ENCODE measurements at regions not wholly inside any gene's neighbourhood (a gene's known extent, or its start where the extent isn't known, plus 50 kb on each side); places are given as distances from the start of the nearest gene placed in this dataset.

DNA sequence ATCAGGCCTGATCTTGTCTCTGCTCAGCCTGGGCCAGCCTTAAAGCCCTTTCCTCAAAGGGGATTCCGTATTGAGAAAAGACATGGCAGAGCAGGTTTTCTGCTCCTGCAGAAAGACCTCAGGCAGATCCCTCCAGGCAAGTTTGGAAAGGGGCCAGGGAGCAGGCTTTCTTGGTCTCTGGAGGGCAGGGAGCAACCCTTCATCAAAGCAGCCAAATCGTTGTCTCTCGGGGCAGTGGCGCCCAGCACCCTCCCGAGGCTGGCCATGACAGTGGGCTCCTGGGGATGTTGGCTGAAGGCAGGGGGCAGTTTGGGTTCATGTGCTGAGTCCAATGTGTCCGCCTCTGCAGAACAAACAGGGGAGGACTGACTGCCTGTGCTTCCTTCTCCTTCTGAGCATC, 168.4 kb upstream of the WSCD1 start:
- no peak for FAIRE-seq

DNA sequence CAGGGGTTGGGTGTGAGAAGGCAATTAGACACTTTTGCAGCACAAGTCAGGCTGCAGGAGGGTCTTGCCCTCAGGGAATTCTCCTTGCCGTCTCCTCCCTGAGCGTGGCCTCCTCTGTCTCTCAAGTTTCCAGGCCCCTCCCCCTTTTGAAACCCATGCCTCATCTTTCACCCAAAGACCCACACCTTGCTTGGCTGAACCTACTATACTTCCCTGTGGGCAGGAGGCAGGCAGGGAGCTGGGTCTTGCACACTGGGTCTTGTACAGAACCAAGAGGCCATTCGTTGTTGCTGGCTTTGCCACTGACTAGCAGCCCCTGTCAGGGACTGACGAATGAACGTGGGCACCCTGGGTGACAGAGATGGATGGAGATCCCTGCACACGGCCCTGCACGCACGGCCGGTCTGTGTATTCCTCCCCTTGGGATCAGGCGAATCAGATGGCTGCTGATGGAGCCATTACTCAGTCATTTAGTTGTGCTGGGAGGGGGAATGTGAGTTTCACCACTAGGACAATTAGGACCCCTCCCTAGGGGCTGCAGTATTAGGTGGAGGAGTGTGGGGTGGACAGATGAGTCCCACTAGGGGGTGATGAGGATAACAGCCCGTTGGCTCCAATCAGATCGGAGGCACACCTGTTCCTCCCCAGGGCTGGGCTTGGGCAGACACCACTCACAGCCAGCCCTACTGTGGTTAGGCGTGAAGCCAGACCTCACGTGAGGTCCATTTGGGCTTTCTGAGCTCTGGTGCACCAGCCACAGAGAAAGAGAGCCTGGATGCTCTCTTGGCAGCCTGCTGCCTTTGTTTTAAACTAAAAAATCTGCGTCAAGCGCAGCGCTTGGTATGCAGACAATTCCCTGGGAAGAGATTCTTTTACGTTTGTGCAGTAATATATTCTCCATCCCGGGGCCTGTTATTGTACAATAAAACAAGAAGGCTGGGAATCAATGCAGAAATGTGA, 167.7 kb upstream of the WSCD1 start:
- H3K27ac ChIP-seq (ENCODE audit: control insufficient read depth, insufficient read depth, low read length), result no peak overlapping the region
- TF ChIP-seq, protein P1, sequence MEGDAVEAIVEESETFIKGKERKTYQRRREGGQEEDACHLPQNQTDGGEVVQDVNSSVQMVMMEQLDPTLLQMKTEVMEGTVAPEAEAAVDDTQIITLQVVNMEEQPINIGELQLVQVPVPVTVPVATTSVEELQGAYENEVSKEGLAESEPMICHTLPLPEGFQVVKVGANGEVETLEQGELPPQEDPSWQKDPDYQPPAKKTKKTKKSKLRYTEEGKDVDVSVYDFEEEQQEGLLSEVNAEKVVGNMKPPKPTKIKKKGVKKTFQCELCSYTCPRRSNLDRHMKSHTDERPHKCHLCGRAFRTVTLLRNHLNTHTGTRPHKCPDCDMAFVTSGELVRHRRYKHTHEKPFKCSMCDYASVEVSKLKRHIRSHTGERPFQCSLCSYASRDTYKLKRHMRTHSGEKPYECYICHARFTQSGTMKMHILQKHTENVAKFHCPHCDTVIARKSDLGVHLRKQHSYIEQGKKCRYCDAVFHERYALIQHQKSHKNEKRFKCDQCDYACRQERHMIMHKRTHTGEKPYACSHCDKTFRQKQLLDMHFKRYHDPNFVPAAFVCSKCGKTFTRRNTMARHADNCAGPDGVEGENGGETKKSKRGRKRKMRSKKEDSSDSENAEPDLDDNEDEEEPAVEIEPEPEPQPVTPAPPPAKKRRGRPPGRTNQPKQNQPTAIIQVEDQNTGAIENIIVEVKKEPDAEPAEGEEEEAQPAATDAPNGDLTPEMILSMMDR (optimal IDR thresholded peaks at IDR 0.05 in 1 of 3, IDR thresholded peaks at IDR 0.05 in 1 of 3, conservative IDR thresholded peaks at IDR 0.05 in 1 of 3; ENCODE audit: extremely low read depth in 1 of 3, insufficient read depth in 2 of 3, low read length in 3 of 3), result no peak
- TF ChIP-seq EZH2 (IDR thresholded peaks at IDR 0.05; ENCODE audit: low read length), result no peak
- H3K9ac ChIP-seq (ENCODE audit: control insufficient read depth, extremely low read depth, insufficient read depth, low read length), result no peak overlapping the region
- no peaks in the 10 kb centered on the region for H3K36me3 ChIP-seq (ENCODE audit: control insufficient read depth in 2 of 2, extremely low read depth in 1 of 2, insufficient read depth in 2 of 2, low read length in 2 of 2)
- DNase-seq (ENCODE audit: low read depth, low spot score), result no peak
- FAIRE-seq, result no peak
- dilution Hi-C loops (cut with MboI; ENCODE audit: extremely low pct_ligation_motif_present, low sequenced_read_pairs), result no loop called here
- H3K27me3 ChIP-seq (ENCODE audit: control insufficient read depth, extremely low read depth, insufficient read depth, low read length), result peaks cover 7% of the 10 kb centered on the region
- H3K4me1 ChIP-seq (ENCODE audit: control insufficient read depth, extremely low read depth, insufficient read depth, low read length), result no peaks in the 10 kb centered on the region
- H3K79me2 ChIP-seq (ENCODE audit: control insufficient read depth, insufficient read depth, low read length), result no peaks in the 10 kb centered on the region
- no peaks in the 10 kb centered on the region for H3K9me3 ChIP-seq (ENCODE audit: control insufficient read depth, low read depth, low read length)
- H4K20me1 ChIP-seq (ENCODE audit: control insufficient read depth, extremely low read depth, insufficient read depth, low read length), result no peaks in the 10 kb centered on the region
- H3K9me1 ChIP-seq (ENCODE audit: control insufficient read depth, extremely low read depth, insufficient read depth, low read length), result no peaks in the 10 kb centered on the region
- no peak overlapping the region for H3K4me2 ChIP-seq (ENCODE audit: control insufficient read depth, extremely low read depth, insufficient read depth, low read depth, low read length)
- no peak overlapping the region for H2AFZ ChIP-seq (ENCODE audit: control insufficient read depth, low read length)
- no peak overlapping the region for H3K4me3 ChIP-seq (ENCODE audit: control insufficient read depth in 2 of 3, extremely low read depth in 1 of 3, insufficient read depth in 2 of 3, low read depth in 1 of 3, low read length in 3 of 3)

More for the DNA sequence above, 168.4 kb upstream of the WSCD1 start:
- Histone ChIP-seq H2AFZ (ENCODE audit: control insufficient read depth, low read length) (no peak overlapping the region), H3K9ac (ENCODE audit: control insufficient read depth, extremely low read depth, insufficient read depth, low read length) (no peak overlapping the region), H3K9me3 (ENCODE audit: control insufficient read depth, low read depth, low read length) (no peaks in the 10 kb centered on the region), H3K27me3 (ENCODE audit: control insufficient read depth, extremely low read depth, insufficient read depth, low read length) (peaks cover 11% of the 10 kb centered on the region), H3K79me2 (ENCODE audit: control insufficient read depth, insufficient read depth, low read length) (no peaks in the 10 kb centered on the region), H3K9me1 (ENCODE audit: control insufficient read depth, extremely low read depth, insufficient read depth, low read length) (no peaks in the 10 kb centered on the region), H3K4me2 (ENCODE audit: control insufficient read depth, extremely low read depth, insufficient read depth, low read depth, low read length) (no peak overlapping the region), H3K4me1 (ENCODE audit: control insufficient read depth, extremely low read depth, insufficient read depth, low read length) (no peaks in the 10 kb centered on the region), H3K27ac (ENCODE audit: control insufficient read depth, insufficient read depth, low read length) (no peak overlapping the region), H3K36me3 (ENCODE audit: control insufficient read depth in 2 of 2, extremely low read depth in 1 of 2, insufficient read depth in 2 of 2, low read length in 2 of 2) (no peaks in the 10 kb centered on the region), H4K20me1 (ENCODE audit: control insufficient read depth, extremely low read depth, insufficient read depth, low read length) (no peaks in the 10 kb centered on the region), H3K4me3 (ENCODE audit: control insufficient read depth in 2 of 3, extremely low read depth in 1 of 3, insufficient read depth in 2 of 3, low read depth in 1 of 3, low read length in 3 of 3) (no peak overlapping the region)
- no peak for DNase-seq (ENCODE audit: low read depth, low spot score)
- dilution Hi-C loops (cut with MboI; ENCODE audit: extremely low pct_ligation_motif_present, low sequenced_read_pairs), result no loop called here
- TF ChIP-seq, protein P1 (optimal IDR thresholded peaks at IDR 0.05 in 1 of 3, IDR thresholded peaks at IDR 0.05 in 1 of 3, conservative IDR thresholded peaks at IDR 0.05 in 1 of 3; ENCODE audit: extremely low read depth in 1 of 3, insufficient read depth in 2 of 3, low read length in 3 of 3), result no peak
- no peak for TF ChIP-seq EZH2 (IDR thresholded peaks at IDR 0.05; ENCODE audit: low read length)

Data from keratinocyte (primary cell).